K562 (cell line): ENCODE measurements at regions not wholly inside any gene's neighbourhood (a gene's known extent, or its start where the extent isn't known, plus 50 kb on each side); places are given as distances from the start of the nearest gene placed in this dataset.

Source experiments
- ATAC-seq: fragments of 200-7000 bp; cut with Tn5 transposase; 3 replicates; pipeline ENCODE4 v1.9.1; 2020; ENCODE audit warnings: moderate library complexity
- BruUV-seq: library from RNA; stranded (reverse); fragments of 400-500 nt; replicated peaks from 2 replicates; lab custom pipeline; 2021; lab: Mats Ljungman, UMichigan
- CTCF ChIA-PET: fragments of 300-600 bp; formaldehyde crosslinking; extraction: SDS; loops from one replicate; lab custom pipeline; 2021; ENCODE audit warnings: low intra/inter-chr PET ratio; lab: Yijun Ruan, JAX
- POLR2A ChIA-PET: fragments of 300-600, 350-650 bp; sonication (Branson Sonifier 250); formaldehyde crosslinking; extraction: SDS; loops from one replicate; lab custom pipeline; 2021; ENCODE audit warnings: antibody characterized with exemption, inconsistent platforms; lab: Yijun Ruan, JAX
- DNase-seq, 4 experiments: peaks; one replicate each; pipeline versions ENCODE4 v3.0.0 to v3.0.0-alpha.2; 2011 to 2018; ENCODE audit warnings: low spot score in 3 of 4, mixed read lengths in 3 of 4; ENCODE audit errors: extremely low read depth in 1 of 4
- FAIRE-seq: peaks from 2 replicates; lab custom pipeline; 2011; peaks lifted over from hg19 to GRCh38; lab: Jason Lieb, UNC
- H2AFZ ChIP-seq: 2 replicates; pipeline ENCODE4 v1.6.0; 2011; ENCODE audit warnings: low read depth, low read length, control low read depth, inconsistent platforms
- H3K27ac ChIP-seq: fragments of 200-600 bp; 3 replicates; pipeline ENCODE4 v1.8.0; 2011; ENCODE audit warnings: low read depth, mild to moderate bottlenecking, control low read depth, inconsistent platforms, low read length, moderate library complexity, mixed read lengths; ENCODE audit errors: extremely low read depth
- H3K27me3 ChIP-seq, 2 experiments: fragments of 300-600 bp in 1 of 2; 2 replicates in 1 of 2; 3 replicates in 1 of 2; pipeline versions ENCODE4 v1.6.0 to v1.8.0; 2011; ENCODE audit warnings: inconsistent platforms in 2 of 2, low read length in 2 of 2, mild to moderate bottlenecking in 1 of 2, mixed read lengths in 1 of 2, moderate library complexity in 1 of 2; ENCODE audit not compliant: control insufficient read depth in 2 of 2, insufficient read depth in 2 of 2
- H3K36me3 ChIP-seq: fragments of 300-600 bp; 3 replicates; pipeline ENCODE4 v1.8.0; 2011; ENCODE audit warnings: mild to moderate bottlenecking, low read length, inconsistent platforms; ENCODE audit not compliant: control insufficient read depth, insufficient read depth
- H3K4me1 ChIP-seq, 2 experiments: fragments of 200-600 bp in 1 of 2; replicated peaks in 1 of 2; 2 replicates in 1 of 2; 3 replicates in 1 of 2; pipeline versions ENCODE4 v1.5.1 to v1.8.0; 2011; ENCODE audit warnings: inconsistent platforms in 2 of 2, low read length in 2 of 2, mild to moderate bottlenecking in 1 of 2, mixed read lengths in 1 of 2, moderate library complexity in 1 of 2; ENCODE audit not compliant: control insufficient read depth in 2 of 2, insufficient read depth in 2 of 2
- H3K4me2 ChIP-seq: 2 replicates; pipeline ENCODE4 v1.6.1; 2011; ENCODE audit warnings: low read length, control low read depth, inconsistent platforms, mixed read lengths; ENCODE audit not compliant: insufficient read depth
- H3K4me3 ChIP-seq: fragments of 200-600 bp; sonication (generic), shearing (Covaris generic); 2 replicates; pipeline ENCODE4 v1.5.1; 2016; ENCODE audit warnings: control low read depth, inconsistent platforms
- H3K79me2 ChIP-seq: fragments of 200-600 bp; 3 replicates; pipeline ENCODE4 v1.8.0; 2011; ENCODE audit warnings: low read length, inconsistent platforms; ENCODE audit not compliant: control insufficient read depth, insufficient read depth
- H3K9ac ChIP-seq, 2 experiments: 2 replicates each; pipeline versions ENCODE4 v1.6.0 to v1.6.1; 2011; ENCODE audit warnings: low read depth in 2 of 2, low read length in 2 of 2, control low read depth in 1 of 2, inconsistent platforms in 1 of 2, mild to moderate bottlenecking in 1 of 2, mixed read lengths in 1 of 2; ENCODE audit not compliant: insufficient read depth in 1 of 2
- H3K9me1 ChIP-seq: one replicate; pipeline ENCODE4 v1.6.0; 2011; ENCODE audit warnings: inconsistent platforms, mild to moderate bottlenecking, low read length, moderate library complexity; ENCODE audit not compliant: control insufficient read depth, insufficient read depth
- H3K9me3 ChIP-seq: replicated peaks from 2 replicates; pipeline ENCODE4 v1.5.1; 2011; ENCODE audit warnings: low read depth, low read length, inconsistent platforms; ENCODE audit not compliant: control insufficient read depth, insufficient read depth
- H4K20me1 ChIP-seq: replicated peaks from 2 replicates; pipeline ENCODE4 v1.6.1; 2011; ENCODE audit warnings: low read length, inconsistent platforms, mixed read lengths; ENCODE audit not compliant: control insufficient read depth, insufficient read depth
- BRD4 ChIP-seq: fragments of 200-600 bp; sonication (generic); IDR thresholded peaks from 2 replicates; pipeline ENCODE4 v1.6.1; 2017; ENCODE audit warnings: inconsistent platforms
- CTCF ChIP-seq, 3 experiments: IDR thresholded peaks in 2 of 3; conservative IDR thresholded peaks in 1 of 3; 2 replicates each; pipeline ENCODE4 v1.5.1; 2011 to 2012; ENCODE audit warnings: low read length in 3 of 3, mild to moderate bottlenecking in 3 of 3, control low read depth in 2 of 3, improper control_type of control experiment in 1 of 3, inconsistent platforms in 1 of 3, low read depth in 1 of 3, mixed read lengths in 1 of 3, moderate library complexity in 1 of 3; ENCODE audit not compliant: insufficient read depth in 2 of 3
- EHMT2 ChIP-seq: fragments of 450-650 bp; IDR thresholded peaks from 2 replicates; pipeline ENCODE4 v1.6.1; 2018; ENCODE audit warnings: antibody characterized with exemption
- HCFC1 ChIP-seq: IDR thresholded peaks from 2 replicates; pipeline ENCODE4 v1.6.1; 2012; ENCODE audit warnings: low read depth, low read length, improper control_type of control experiment
- HDGF ChIP-seq: fragments of 450-650 bp; IDR thresholded peaks from 2 replicates; pipeline ENCODE4 v1.6.1; 2016
- ZKSCAN1 ChIP-seq: fragments of 150-350 bp; IDR thresholded peaks from 2 replicates; pipeline ENCODE4 v1.6.1; 2016; ENCODE audit warnings: low read depth, low read length
- WGBS: fragments of 100-300 bp; shearing (Covaris generic); methylation state at CpG from one replicate; pipeline ENCODE4 v1.1.6; 2016; ENCODE audit warnings: low coverage, mixed read lengths; ENCODE audit not compliant: insufficient coverage; ENCODE audit errors: missing lambda C conversion rate; 5-methylcytosine and 5-hydroxymethylcytosine counted together
- in situ Hi-C: fragments of 300-500 bp; cut with MboI; formaldehyde crosslinking; loops from 4 replicates; pipeline ENCODE4 v1.15.0; 2018; ENCODE audit warnings: inconsistent platforms, mixed read lengths
- intact Hi-C: fragments of 100-400 bp; cut with micrococcal nuclease; formaldehyde crosslinking; loops from 2 replicates; pipeline ENCODE4 v1.14.2; 2022
- TF ChIP-seq, protein P1 (sequence below): fragments of 450-650 bp; IDR thresholded peaks from 2 replicates; pipeline ENCODE4 v1.6.1; 2018; ENCODE audit warnings: mild to moderate bottlenecking, low read depth; ENCODE audit not compliant: partially characterized antibody

DNA sequence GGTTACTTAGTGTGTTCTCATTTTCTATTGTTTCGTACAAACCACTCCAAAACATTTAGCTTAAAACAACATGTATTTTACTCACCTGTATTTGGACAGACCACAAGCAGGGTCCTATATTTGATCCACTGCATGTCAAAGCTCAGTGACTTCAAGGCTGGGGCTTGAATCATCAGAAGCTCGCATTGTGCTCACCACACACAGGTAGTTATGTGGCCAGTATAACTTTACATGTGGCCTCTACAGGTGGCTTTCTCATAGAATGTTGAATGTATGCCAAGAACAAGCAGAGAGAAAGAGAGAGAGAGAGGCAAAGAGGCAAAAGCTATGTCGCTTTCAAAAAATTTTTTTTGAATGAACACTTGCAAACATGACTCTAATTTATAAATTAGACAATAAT lies 107.6 kb downstream of the QRFPR start:
- Histone ChIP-seq H3K9me3 (no peaks in the 10 kb centered on the region), H3K4me2 (no peak overlapping the region), H3K27me3 (no peaks in the 10 kb centered on the region)
- FAIRE-seq (no peak), DNase-seq (no peak)
- 0% methylated on average over 3 of the region's 3 CpGs for WGBS
- POLR2A ChIA-PET, result no interaction called here
- intact Hi-C loops, result no loop called here
- BruUV-seq, result no TSS peak
- TF ChIP-seq CTCF (IDR thresholded peaks at IDR 0.05 in 2 of 3, conservative IDR thresholded peaks at IDR 0.05 in 1 of 3; ENCODE audit: insufficient read depth in 2 of 3, low read depth in 1 of 3, low read length in 3 of 3), result no peak
- TF ChIP-seq HDGF, result no peak
- TF ChIP-seq ZKSCAN1, result no peak
- TF ChIP-seq, protein P1, sequence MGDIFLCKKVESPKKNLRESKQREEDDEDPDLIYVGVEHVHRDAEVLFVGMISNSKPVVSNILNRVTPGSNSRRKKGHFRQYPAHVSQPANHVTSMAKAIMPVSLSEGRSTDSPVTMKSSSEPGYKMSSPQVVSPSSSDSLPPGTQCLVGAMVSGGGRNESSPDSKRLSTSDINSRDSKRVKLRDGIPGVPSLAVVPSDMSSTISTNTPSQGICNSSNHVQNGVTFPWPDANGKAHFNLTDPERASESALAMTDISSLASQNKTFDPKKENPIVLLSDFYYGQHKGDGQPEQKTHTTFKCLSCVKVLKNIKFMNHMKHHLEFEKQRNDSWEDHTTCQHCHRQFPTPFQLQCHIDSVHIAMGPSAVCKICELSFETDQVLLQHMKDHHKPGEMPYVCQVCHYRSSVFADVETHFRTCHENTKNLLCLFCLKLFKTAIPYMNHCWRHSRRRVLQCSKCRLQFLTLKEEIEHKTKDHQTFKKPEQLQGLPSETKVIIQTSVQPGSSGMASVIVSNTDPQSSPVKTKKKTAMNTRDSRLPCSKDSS, result no peak
- no peak for TF ChIP-seq BRD4
- no peak for TF ChIP-seq HCFC1
- no peak for TF ChIP-seq EHMT2
- TF ChIP-seq, all 486 proteins: peak for 0
- Histone ChIP-seq H3K36me3 (no peaks in the 10 kb centered on the region), H3K4me1 (no peaks in the 10 kb centered on the region), H3K4me3 (no peak overlapping the region), H4K20me1 (no peaks in the 10 kb centered on the region), H3K27ac (no peak overlapping the region), H2AFZ (no peak overlapping the region), H3K9ac (no peak overlapping the region), H3K9me1 (no peaks in the 10 kb centered on the region), H3K79me2 (no peaks in the 10 kb centered on the region)
- in situ Hi-C loops, result no loop called here
- CTCF ChIA-PET, result no interaction called here
- no peak for ATAC-seq
